ENCODE measurements at regions not wholly inside any gene's neighbourhood (a gene's known extent, or its start where the extent isn't known, plus 50 kb on each side); places are given as distances from the start of the nearest gene placed in this dataset.
"Not testable (repeated sequence)": the region's sequence is repeated elsewhere in the genome, so short reads cannot be mapped to it uniquely, and the experiment has no call there.

DNA sequence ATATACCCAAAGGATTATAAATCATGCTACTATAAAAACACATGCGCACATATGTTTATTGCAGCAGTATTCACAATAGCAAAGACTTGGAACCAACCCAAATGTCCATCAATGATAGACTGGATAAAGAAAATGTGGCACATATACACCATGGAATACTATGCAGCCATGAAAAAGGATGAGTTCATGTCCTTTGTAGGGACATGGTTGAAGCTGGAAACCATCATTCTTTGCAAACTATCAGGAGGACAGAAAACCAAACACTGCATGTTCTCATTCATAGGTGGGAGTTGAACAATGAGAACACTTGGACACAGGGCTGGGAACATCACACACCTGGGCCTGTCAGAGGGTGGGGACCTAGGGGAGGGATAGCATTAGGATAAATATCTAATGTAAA, 98.9 kb upstream of the BCHE start:
- TF ChIP-seq, protein P1, sequence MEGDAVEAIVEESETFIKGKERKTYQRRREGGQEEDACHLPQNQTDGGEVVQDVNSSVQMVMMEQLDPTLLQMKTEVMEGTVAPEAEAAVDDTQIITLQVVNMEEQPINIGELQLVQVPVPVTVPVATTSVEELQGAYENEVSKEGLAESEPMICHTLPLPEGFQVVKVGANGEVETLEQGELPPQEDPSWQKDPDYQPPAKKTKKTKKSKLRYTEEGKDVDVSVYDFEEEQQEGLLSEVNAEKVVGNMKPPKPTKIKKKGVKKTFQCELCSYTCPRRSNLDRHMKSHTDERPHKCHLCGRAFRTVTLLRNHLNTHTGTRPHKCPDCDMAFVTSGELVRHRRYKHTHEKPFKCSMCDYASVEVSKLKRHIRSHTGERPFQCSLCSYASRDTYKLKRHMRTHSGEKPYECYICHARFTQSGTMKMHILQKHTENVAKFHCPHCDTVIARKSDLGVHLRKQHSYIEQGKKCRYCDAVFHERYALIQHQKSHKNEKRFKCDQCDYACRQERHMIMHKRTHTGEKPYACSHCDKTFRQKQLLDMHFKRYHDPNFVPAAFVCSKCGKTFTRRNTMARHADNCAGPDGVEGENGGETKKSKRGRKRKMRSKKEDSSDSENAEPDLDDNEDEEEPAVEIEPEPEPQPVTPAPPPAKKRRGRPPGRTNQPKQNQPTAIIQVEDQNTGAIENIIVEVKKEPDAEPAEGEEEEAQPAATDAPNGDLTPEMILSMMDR (conservative IDR thresholded peaks at IDR 0.05 in 1 of 2, IDR thresholded peaks at IDR 0.05 in 1 of 2; ENCODE audit: low read depth in 1 of 2, low read length in 2 of 2) = not testable (repeated sequence)
- not testable (repeated sequence) for TF ChIP-seq EZH2 (IDR thresholded peaks at IDR 0.05; ENCODE audit: low read length, missing control alignments)
